ELF-1 (cell line): ENCODE measurements at regions not wholly inside any gene's neighbourhood (a gene's known extent, or its start where the extent isn't known, plus 50 kb on each side); places are given as distances from the start of the nearest gene placed in this dataset.
"Not testable (repeated sequence)": the region's sequence is repeated elsewhere in the genome, so short reads cannot be mapped to it uniquely, and the experiment has no call there.

ENCODE experiments used
- DNase-seq: peaks from one replicate; pipeline ENCODE4 v3.0.0-alpha.2; 2016; ENCODE audit warnings: low read depth, low spot score

DNA sequence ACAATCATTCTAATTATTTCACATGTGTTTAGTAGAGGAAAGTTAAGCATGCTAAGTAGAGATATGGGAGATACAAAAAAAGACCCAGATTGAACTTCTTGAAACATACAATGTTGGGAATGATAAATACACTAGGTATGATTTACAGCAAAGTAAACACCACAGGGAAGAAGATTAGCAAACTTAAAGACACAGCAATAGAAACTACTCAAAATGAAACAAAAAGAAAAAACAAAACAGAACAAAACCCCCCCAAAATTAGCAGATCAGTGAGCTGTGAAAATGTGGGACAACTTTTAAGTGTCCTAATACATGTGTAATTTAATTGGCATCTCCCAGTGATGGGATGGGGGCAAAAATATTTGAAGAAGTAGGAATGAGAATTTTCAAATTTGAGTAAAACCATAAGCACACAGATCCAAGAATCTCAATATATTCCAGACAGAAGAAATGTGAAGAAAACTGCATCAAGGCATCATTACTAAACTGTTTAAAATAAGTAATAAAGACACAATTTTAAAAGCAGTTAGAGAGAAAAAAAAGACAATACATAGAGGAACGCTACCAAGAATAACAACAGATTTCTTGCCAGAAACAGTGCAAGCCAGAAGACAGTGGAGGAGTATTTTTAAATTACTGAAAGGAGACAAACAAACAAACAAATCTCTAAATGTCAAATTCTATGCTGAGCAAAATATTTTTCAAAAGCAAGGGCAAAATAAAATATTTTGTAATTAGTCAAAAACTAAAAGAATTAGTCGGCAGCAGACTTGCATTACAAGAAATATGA lies 473.7 kb downstream of the QKI start:
- DNase-seq: no peak

DNA sequence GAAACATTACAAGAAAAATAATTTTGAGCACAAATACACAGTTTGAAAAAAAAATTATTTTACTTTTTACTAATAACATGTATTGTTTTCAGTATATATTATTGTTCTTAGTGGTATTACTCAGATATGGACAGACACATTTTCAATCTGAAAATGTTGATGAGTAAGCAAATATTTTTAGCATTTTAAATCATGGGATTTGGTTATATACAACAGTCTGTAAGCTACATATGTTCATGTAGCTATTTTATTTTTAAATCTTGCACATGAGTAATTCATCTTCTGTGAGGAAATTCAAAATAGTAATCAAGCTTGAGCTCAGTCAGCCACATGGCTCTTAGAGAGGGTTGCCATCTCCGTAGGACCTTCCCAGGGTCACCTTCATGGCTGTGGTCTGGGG lies 471.9 kb downstream of the QKI start:
- no peak for DNase-seq

DNA sequence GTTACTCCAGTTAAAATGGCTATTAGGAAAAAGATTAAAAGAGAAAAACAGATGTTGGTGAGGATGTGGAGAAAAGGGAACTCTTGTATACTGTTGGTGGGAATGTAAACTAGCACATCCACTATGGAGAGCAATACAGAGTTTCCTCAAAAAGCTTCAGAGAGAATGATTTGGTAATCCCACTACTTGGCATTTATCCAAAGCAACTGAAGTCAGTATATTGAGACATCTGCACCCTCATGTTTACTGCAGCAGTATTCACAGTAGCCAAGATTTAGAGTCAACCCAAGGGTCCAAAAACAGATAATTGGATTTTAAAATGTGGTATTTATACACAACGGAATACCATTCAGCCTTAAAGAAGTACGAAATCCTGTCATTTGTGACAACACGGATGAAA lies 469.5 kb downstream of the QKI start:
- no peak for DNase-seq

DNA sequence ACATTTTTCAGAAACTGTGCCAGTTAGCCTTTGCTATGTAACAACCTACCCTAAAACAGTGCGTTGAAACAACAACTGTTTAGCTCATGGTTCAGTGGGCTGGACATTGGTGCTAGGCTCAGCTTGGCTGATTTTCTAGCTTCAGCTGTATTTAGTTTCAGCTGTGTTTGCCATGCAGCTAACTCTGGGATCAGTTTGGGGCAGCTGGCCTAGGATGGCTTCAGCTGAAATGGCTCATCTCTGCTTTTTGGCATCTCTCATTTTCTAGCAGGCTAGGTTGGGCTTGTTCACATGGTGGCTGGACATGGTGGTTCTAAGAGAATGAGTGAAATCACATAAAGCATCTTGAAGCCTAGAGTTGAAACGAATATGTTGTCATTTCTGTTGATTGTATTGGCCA lies 464.2 kb downstream of the QKI start:
- no peak for DNase-seq

DNA sequence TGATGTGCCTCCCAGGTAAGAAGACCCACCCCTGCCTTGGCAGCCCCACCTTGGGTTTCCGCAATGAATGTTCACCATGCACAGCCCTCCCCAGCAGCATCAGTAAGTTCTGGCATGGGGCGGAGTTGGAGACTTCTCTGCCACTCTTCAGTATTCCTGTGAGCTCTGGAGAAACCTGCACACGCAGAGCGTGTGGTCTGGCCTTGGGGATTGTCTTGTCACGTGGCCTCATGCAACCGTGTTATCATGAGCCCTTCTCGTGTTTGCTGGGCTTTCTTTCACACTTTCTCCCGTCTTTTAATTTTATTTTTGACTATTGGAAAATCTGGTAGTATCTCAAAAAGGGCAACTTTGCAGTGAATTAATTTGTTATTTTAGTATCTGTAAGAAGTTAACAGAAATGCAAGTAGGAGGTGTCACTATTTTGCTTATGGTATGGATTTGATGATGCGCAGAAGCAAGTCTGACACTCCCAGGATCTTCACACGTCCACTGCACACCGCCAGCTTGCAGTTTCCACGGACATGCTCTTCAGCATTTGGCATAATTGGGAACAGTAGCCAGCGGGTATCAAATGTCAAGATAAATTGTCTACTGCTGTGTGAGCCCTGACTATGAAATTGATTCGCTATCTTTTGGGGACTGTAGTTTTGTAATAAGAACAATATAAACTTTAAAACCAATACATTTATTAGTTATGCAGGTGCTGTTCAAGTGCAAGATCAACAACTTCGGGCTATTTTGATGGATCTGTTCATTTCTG lies 463.5 kb downstream of the QKI start:
- DNase-seq: no peak

DNA sequence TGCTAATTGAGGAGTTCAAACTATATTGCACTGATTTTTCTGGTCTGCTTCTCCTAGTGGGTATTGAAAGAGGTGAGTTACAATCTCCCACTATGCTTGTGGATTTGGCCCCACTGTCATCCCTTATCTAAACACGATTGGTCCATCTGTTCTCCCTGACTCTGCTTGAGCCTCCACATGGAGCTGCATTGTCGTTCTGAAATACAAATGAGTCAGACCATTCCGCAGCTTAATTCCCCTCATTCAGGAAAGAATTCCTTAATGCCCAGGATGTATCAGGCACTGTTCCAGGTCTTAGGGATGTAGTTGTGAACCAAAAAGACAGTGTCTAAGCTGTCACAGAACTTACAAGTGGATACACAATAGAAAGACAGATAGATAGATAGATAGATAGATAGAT lies 461.9 kb downstream of the QKI start:
- DNase-seq: no peak

- no peak for DNase-seq
These were observed 460.3 kb downstream of the QKI start for GRCh38 chr6:163874784-163875183.

GRCh38 chr6:163872335-163872734 lies 457.8 kb downstream of the QKI start:
- DNase-seq: no peak

GRCh38 chr6:163871616-163872015 lies 457.1 kb downstream of the QKI start:
- no peak for DNase-seq

GRCh38 chr6:163867518-163868292 lies 453.2 kb downstream of the QKI start:
- peak; percentile 19 for DNase-seq

GRCh38 chr6:163866192-163866591 lies 451.7 kb downstream of the QKI start:
- DNase-seq: peak; percentile 76

DNA sequence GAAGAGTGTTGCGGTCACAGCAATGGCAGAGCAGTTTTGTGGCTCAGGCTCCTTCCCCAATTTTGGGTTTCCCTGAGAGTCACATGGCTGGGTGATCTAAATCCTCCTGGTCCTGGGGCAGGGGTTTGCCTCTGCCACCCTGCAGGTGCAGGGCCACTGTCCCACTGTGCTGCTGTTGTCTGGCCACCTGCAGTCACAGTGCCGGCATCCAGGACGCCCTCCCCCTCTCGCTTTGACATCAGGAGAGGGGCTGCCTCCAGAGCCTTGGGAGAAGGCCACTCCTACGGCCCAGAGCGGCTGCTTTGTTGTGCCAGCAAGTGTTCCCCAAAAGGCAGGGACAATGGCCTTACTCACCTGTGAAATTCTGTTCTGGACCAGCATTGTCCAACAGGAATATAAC lies 449.0 kb downstream of the QKI start:
- peak; percentile 23 for DNase-seq

DNA sequence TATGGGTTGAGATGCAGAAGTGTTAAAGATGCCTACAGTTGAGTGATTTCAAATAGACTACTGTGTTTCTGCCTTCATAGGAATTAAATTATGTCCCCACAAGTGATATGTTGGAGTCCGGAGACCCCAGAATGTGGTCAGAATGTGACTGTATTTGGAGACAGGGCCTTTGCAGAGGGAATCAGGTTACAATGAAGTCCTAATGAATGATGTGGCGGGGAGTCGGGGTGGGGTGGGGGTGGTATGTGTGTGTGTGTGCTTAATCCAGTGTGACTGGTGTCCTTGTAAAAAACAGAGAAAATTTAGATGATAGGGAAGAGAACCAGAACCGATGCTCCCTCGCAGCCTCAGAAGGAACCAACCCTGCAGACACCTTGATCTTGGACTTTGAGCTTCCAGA lies 448.2 kb downstream of the QKI start:
- no peak for DNase-seq

GRCh38 chr6:163861627-163862026 lies 447.1 kb downstream of the QKI start:
- DNase-seq: no peak

- peak; percentile 90 for DNase-seq
These were observed 446.0 kb downstream of the QKI start for GRCh38 chr6:163860287-163861081.

DNA sequence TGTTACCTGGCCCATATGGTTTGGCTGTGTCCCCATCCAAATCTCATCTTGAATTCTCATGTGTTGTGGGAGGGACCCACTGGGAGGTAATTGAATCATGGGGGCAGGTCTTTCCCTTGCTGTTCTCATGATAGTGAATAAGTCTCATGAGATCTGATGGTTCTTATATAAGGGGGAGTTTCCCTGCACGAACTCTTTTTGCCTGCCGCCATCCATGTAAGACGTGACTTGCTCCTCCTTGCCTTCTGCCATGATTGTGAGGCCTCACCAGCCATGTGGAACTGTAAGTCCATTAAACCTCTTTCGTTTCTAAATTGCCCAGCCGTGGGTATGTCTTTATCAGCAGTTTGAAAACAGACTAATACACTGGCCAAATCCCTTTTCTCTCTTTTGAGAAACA lies 444.4 kb downstream of the QKI start:
- DNase-seq: not testable (repeated sequence)

DNA sequence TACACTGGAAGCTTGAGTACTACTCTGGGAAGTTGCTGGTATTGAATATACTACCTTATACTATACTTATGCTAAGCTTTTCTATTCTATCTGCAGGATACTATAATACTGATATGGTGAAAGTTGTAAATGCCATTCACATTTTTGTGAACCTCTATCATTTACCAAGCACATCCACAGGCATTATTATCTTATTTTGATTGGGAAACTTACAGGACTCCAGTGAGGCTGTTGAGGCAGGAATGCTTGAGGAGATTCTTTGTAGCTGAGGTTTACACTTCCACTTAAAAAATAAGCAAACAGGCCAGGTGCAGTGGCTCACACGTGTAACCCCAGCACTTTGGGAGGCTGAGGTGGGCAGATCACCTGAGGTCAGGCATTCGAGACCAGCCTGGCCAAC lies 442.9 kb downstream of the QKI start:
- no peak for DNase-seq

DNA sequence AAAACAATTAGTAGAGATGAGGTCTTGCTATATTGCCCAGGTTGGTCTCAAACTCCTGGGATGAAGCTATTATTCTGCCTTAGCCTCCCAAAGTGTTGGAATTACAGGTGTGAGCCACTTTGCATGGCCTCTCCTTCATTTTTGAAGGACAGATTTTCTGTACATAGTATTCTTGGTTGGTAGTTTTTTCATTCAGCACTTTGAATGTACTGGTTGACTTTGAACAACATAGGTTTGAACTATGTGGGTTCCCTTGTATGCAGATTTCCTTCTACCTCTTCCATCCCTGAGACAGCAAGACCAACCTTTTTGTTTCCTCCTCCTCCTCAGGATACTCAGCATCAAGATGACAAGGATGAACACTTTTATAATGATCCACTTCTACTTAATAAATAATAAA lies 436.4 kb downstream of the QKI start:
- DNase-seq: no peak

DNA sequence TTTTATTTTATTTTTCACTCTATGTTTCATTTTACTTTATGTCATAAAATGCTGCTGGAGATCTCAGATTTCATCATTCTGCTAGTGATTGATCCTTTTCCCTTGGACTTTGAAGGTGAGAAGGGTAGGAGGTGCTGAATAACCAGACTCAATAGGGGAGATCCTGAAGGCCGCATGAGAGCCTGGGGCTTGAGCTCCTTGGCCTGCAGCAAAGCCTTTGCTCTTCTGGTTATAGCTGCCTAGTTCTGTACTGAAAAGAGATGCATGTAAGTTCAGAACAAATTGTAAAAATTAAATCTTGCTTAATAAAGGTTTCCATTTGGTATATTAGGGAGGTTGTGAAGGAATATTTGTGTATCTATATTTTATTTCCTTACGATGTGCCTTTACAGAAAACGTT lies 430.2 kb downstream of the QKI start:
- no peak for DNase-seq

DNA sequence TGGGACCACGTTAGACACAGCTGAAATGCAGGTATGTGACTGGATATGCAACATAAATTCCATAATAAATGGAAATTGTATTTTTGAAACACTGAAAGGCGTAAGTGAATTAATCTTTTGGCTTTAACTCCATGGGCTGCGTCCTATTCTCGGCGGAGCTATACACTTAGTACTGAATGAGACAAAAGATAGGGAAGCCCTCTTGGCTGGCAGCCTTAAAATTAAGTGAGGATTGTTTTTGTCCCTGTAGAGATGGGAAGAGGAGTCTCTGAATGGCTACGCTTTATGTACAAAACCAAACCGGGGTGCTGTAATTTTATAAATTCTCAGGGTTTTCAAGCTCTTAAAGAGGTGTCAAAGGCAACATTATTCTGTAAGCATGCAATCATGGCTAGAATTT lies 429.8 kb downstream of the QKI start:
- no peak for DNase-seq

GRCh38 chr6:163843218-163843617 lies 428.7 kb downstream of the QKI start:
- DNase-seq: no peak

GRCh38 chr6:163842467-163842866 lies 427.9 kb downstream of the QKI start:
- no peak for DNase-seq
